H1 (cell line): ENCODE measurements at regions not wholly inside any gene's neighbourhood (a gene's known extent, or its start where the extent isn't known, plus 50 kb on each side); places are given as distances from the start of the nearest gene placed in this dataset.

Experiments
- CEBPB ChIP-seq: IDR thresholded peaks from 2 replicates; pipeline ENCODE4 v1.6.1; 2012; ENCODE audit warnings: low read depth, low read length
- CHD7 ChIP-seq: fragments of 300-600 bp; sonication (generic); IDR thresholded peaks from 2 replicates; pipeline ENCODE4 v1.7.1; 2012; ENCODE audit warnings: low read length, moderate library complexity, mild to moderate bottlenecking, inconsistent platforms; ENCODE audit not compliant: insufficient replicate concordance
- CTCF ChIP-seq, 3 experiments: IDR thresholded peaks; 1 replicate in 2 of 3; 2 replicates in 1 of 3; pipeline versions ENCODE4 v1.5.1 to v1.6.1; 2011; ENCODE audit warnings: low read length in 3 of 3, mild to moderate bottlenecking in 3 of 3, inconsistent platforms in 2 of 3, low read depth in 1 of 3, moderate library complexity in 1 of 3; ENCODE audit not compliant: insufficient read depth in 1 of 3; ENCODE audit errors: control extremely low read depth in 1 of 3
- EGR1 ChIP-seq: IDR thresholded peaks from 2 replicates; pipeline ENCODE4 v1.6.1; 2011; ENCODE audit warnings: low read depth, low read length, borderline replicate concordance
- GABPA ChIP-seq: IDR thresholded peaks from 2 replicates; pipeline ENCODE4 v1.6.1; 2011; ENCODE audit warnings: mild to moderate bottlenecking, low read length, moderate library complexity, borderline replicate concordance; ENCODE audit not compliant: insufficient read depth
- KDM1A ChIP-seq: fragments of 200-600, 300-600 bp; sonication (generic); IDR thresholded peaks from 2 replicates; pipeline ENCODE4 v1.7.1; 2016; ENCODE audit warnings: mild to moderate bottlenecking, low read length, borderline replicate concordance
- KDM5A ChIP-seq: fragments of 200-600 bp; IDR thresholded peaks from 2 replicates; pipeline ENCODE4 v1.7.1; 2012; ENCODE audit warnings: mild to moderate bottlenecking, low read length, inconsistent platforms, mixed read lengths
- NANOG ChIP-seq: IDR thresholded peaks from 2 replicates; pipeline ENCODE4 v1.6.1; 2011; ENCODE audit warnings: low read length, low read depth, mild to moderate bottlenecking, inconsistent platforms; ENCODE audit not compliant: insufficient read depth, poor library complexity, severe bottlenecking
- SUZ12 ChIP-seq: fragments of 200-600 bp; sonication (generic); IDR thresholded peaks from 2 replicates; pipeline ENCODE4 v1.6.1; 2012; ENCODE audit warnings: mild to moderate bottlenecking, inconsistent platforms, low read length, moderate library complexity, mixed read lengths
- TAF1 ChIP-seq: IDR thresholded peaks from 2 replicates; pipeline ENCODE4 v1.6.1; 2011; ENCODE audit warnings: mild to moderate bottlenecking, low read depth, low read length
- TF ChIP-seq, protein P1 (sequence below): IDR thresholded peaks from 2 replicates; pipeline ENCODE4 v1.6.1; 2012; ENCODE audit warnings: low read length, inconsistent platforms

- TF ChIP-seq, protein P1, sequence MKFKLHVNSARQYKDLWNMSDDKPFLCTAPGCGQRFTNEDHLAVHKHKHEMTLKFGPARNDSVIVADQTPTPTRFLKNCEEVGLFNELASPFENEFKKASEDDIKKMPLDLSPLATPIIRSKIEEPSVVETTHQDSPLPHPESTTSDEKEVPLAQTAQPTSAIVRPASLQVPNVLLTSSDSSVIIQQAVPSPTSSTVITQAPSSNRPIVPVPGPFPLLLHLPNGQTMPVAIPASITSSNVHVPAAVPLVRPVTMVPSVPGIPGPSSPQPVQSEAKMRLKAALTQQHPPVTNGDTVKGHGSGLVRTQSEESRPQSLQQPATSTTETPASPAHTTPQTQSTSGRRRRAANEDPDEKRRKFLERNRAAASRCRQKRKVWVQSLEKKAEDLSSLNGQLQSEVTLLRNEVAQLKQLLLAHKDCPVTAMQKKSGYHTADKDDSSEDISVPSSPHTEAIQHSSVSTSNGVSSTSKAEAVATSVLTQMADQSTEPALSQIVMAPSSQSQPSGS: no peak
- TF ChIP-seq CTCF (IDR thresholded peaks at IDR 0.05; ENCODE audit: control extremely low read depth in 1 of 3, insufficient read depth in 1 of 3, low read depth in 1 of 3, low read length in 3 of 3) (no peak), CEBPB (no peak), NANOG (no peak), SUZ12 (no peak), GABPA (no peak), CHD7 (no peak), TAF1 (no peak), KDM5A (no peak), EGR1 (no peak), KDM1A (no peak)
Measured at GRCh38 chr5:17395106-17395880, 102.7 kb upstream of the TAF11L2 start.
